NCI-H2196 treated with DMSO at 0.1 percent for 48 hours (cell line): ENCODE measurements at regions not wholly inside any gene's neighbourhood (a gene's known extent, or its start where the extent isn't known, plus 50 kb on each side); places are given as distances from the start of the nearest gene placed in this dataset.
"Not testable (repeated sequence)": the region's sequence is repeated elsewhere in the genome, so short reads cannot be mapped to it uniquely, and the experiment has no call there.

Experiments used
- DNase-seq: peaks from one replicate; lab custom pipeline; 2025; ENCODE audit not compliant: unreplicated experiment; lab: John Stamatoyannopoulos, UW

DNA sequence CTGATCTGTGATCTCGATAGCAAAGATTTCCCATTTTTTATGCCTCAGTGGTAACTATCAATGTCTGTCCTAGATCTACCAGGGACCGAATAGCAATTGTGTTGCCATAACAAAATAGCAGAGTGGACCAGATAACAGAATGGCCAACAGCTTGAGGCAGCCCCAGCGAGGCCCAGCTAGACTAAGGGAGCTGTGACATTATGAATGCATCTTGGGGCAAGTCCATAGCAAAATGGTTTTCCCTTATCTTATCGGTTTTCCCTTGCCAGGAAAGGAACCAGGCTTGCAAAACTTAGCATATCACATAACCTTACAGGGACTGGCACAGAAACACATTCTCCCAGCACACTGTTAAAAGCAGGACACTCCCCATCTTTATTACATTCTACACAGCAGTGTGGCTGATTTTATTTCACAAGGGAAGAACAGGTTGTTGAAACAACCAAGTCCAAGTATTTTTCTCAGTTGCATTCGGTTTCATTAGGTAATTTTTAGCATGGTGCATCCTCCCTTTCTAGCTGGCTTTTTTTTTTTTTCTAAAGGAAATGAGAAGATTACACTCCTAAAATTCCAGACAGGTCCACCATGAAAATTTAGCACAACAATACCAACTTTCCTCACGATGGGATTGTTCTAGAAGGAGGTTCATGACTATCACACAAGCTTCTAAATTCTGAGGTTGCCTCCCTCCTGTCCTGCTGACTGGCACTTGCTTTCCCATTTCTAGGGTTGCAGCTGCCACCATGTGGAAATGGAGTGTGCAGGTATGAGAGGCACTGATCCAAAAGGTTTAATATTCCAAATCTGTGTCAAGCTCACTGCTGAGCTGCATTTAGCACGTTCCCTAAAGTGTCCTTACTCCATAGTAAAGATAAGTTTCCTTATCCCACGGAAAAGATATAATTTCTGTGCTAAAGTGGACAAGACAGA, 97.0 kb upstream of the SLC35G4 start:
- no peak for DNase-seq

DNA sequence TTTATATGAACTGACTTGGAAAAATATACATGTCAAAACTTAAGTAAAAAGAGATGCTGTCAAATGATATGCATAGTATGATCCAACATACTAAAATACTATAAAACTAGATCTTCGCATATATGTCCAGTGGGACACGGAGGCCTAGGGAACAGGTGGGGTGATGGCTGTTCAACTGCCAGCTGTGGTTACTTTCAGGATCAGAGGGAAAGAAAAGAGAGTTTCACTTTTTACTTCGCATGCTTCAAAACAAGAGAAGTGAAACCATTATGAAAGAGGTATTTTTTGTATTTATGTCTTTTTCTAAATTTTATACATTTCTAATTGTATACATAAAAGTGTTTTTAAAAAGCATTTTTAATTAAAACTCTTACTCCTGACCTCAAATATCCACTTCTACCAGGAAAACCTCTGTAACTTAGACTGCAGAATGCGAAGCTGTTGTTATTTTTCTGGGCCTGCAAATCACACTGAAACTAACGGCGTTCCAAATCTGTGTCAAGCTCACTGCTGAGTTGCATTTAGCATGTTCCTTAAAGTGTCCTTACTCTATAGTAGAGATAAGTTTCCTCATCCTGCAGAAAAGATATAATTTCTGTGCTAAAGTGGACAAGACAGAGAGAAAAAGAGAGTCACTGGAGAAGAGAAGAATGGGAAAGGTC, 97.8 kb upstream of the SLC35G4 start:
- no peak for DNase-seq

DNA sequence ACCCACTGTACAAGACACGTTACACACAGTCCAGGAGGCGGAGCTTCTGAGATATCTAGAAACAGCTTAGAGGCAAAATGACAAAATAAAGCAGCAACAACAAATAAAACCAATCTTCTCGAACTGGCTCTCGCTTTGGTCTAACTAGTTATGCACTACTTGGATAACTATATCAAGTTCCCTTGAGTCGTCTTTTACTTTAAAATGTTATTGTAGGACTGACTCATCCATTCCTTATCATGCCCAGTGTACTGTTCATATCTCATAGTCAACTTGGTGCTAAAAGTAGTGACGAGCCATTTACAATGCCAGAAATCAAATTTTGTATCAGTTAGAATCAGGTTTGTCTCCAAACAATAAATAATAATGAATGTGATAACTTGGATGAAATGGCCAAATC, 102.5 kb upstream of the SLC35G4 start:
- DNase-seq = no peak

DNA sequence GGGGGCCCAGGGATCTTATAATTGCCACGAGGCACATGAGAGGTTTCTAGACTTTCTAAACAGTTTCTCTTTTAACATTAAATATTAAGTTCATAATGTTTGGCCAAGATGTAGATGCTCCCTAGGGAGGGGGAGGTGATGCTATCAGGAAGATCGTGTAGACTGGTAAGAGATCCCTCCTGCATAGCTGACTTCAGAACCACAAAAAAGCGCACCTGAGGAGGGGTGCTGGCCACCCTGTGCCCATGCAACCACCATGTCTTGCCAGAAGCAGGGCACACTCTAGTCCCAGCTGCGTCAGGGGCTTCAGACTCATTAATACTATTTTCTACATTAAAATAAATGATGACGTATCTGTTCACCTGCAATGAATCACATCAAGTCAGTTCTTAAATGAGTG, 103.4 kb upstream of the SLC35G4 start:
- no peak for DNase-seq

DNA sequence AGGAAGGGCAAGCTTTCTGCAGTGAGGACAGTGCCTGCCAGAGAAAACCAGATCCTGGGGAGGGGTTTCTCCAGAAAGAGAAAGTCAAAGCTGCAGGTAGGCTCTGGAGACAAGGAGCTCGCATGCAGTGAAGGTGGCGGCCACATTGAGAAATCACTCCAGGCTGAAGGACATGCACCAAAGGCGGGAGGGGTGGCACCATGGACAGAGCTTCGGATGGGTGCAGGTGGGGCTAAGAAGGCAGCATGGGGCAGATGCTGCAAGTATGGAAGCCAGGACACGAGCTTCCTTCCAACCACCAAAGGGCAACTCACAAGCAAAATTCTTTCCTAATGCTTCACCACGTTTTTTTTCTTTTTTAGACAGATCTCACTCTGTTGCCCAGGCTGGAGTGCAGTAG, 104.4 kb upstream of the SLC35G4 start:
- DNase-seq = no peak

DNA sequence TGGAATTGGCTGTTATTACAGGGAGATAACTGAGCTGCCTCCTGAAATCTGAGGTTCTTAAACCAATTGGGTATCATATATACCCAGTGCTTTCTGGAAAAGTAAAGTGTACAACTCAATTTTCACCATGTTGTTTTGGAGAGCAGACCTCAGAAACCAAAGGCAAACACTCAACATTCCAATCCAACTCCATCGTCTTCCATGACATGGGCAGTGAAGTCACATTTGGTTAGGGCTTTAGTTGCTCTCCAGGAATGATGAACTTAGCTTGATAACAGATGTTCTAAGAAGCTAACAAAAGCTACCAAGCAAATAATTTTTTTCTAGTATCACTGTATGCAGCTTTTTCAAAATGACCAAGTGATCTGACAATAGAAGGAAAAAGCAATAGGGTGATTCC, 107.0 kb upstream of the SLC35G4 start:
- DNase-seq = no peak

DNA sequence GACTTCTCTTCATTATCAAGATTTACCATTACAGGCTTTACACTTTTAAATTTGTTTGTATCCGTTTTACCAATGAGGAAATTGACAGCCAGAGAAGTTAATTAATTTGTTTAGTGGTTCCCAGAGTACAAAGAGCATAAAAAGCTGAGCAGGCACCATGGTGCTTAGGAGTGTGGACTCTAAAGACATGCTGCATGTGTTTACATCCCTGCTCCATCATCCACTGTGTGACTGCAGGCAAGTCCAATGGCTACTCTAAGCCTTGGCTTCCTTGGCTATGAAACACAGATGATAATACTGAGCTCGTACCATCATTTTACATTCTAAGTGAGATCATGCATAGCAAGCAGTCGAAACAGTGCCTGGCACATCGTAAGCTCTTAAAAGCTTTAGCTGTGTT, 108.0 kb upstream of the SLC35G4 start:
- no peak for DNase-seq

DNA sequence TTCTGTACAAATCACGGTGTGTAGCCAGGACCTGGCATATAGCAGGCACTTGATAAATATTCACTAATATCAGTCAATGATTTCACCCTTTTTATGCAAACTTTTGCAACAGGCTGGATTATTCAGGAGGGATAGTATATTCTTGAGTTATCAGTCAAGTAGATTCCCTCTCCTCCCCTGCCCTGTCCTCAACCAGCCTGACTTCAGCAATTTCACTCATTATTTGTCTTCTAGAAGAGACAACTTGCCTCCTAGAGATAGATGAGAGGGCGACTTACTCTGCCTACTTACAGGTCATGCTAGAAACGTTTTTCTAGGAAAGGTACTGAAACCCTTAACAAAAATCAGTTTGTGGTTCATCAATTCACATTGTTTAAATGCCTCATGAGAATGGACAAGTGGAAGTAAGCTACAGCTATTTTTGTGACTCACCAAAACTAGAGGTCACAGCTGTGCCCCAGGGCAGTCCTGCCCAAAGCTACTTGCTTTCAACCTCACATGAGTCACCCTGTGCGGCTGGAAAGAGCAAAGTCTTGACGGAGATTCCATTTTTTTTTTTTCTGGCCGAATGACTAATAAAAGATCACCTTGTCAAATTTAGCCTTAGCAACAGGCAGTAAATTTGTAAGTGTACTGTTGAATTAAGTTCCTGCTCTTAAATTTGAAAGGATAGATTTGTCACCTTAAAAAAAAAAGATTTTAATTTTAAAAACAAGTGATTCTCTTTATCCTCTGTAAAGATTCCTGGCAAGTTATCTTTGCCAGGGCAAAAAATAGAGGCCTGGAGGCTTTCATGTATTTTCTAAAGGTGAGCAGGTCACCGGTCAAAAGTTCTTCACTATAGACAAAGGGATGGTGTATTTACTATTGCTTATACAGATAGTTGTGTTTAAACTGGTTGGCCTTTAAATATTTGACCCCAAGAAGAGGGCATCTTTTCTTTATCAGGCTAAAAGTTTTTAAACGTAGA, 109.0 kb upstream of the SLC35G4 start:
- DNase-seq = no peak

DNA sequence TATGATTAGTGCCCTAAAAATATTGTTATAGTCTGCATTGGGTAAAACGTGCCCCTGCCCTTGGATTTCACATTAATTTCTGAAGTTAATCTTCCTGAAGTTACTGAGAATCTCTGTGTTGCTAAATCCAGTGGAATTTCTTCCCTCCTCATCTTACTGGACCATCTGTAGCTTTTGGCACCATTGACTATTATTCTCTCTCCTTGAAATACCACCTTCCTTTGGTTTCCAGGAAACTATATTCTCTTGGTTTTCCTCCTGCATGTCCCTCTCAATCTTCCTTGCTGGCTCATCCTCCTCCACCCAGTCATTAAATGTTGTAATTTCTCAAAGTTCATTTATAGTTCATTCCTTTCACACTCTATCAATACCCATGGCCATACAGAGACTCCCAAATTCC, 110.6 kb upstream of the SLC35G4 start:
- DNase-seq = no peak

DNA sequence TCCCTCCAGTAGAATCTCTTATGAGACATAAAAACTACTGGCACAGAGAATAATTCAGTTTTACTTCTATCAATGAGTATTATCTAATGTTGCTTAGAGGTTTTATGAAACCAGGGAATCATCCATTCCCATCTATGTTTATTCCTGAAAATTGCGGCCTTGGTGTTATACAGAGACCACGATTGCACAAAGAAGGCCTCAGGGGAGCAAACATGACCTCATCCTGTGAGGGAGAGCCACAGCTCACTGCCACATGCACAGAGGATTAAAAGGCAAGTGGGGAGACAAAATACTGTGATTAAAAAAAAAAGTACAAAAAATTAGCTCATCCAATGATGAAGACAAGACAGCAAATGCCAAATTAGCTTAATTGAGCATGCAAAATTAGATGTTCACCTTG, 111.8 kb upstream of the SLC35G4 start:
- DNase-seq = no peak

DNA sequence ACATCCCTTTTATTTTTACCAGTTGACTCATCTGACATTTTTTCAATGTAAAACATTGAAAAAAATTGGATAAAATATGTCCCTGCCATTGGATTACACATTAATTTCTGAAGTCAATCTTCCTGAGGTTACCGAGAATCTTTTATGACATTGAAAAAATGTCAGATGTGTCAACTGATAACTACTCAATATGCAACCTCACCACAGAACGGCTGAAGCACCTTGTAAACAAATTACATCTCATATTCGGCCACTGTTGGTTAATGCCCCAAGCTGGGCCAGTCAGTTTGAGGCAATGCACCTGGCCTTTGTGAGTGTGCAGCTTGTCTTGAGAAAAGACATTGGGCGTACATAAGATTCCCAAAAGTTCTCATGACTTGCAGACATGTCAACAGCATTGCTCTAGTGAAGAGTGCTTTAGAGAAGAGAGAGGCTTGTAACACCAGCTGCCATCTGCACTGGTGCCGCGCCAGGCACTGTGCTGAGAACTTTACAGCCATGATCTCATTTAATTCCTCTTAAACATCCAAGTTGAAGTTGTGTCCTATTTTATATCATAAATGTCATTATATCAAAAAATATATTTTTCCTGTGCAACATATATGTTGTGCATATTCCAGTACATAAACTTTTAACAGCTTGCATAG, 112.7 kb upstream of the SLC35G4 start:
- no peak for DNase-seq

DNA sequence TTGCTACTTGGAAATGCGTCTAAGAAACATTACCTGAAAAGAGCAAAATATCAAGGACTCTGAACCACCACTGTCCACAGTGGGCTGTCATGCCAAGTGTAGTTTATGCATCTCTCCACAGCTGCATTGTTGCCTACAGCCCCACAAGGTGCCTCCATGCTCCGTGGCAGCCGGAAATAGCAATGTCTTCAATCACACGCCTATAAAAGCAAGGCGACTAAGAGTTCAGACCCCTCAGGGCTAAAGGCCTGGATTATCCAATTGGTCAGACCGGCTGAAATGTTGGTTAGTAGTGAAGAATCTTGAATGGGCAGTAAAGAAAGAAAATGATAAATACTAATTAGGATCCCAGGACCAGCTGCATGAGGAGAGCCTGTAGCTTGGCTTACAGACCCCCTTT, 114.0 kb upstream of the SLC35G4 start:
- DNase-seq = no peak

DNA sequence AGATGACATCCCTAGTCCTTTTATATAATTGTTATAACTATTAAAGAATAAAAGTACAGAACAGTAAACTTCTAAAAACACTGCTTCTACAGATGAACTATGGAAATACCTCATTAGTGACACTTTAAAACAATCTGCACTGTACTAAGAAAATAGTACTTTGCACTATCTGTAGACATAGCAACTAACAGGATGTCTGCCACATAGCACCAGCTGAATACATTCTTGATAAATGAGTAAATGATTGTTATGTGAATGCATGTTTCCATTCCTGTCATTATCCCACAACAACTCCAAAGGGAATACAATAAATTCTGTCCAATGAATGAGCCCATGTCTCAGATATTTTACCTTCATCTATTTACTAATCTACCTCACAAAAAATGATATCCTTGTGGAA, 115.3 kb upstream of the SLC35G4 start:
- no peak for DNase-seq

DNA sequence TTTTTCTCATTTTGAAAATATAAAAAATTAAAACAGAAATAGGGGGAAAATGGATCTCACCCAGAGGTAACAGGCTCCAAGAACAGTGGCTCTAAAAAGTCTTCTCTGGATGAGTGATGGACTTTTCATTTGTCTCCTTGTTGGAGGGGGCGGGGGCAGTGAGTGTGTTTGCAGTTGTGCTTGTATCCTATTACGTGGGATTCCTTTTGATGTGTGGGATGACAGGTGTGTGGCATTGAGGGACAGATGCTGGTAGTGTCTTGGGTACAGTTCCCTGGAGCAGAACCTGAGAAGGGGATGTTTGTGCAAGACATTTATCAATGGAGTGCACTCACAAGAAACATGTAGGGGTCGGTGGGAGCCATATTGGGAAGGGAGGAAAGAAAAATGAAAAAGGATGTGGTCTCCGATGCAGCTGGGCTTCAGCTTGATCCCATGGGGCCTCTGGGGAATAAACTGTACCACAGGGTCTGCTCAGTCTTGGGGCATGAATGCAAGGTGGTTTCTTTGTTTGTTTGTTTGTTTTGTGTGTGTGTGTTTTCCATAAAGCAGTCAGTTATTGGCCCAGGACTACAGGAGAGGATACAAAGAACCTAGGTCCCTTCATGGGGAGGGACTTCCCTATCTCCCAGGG, 120.0 kb upstream of the SLC35G4 start:
- no peak for DNase-seq

DNA sequence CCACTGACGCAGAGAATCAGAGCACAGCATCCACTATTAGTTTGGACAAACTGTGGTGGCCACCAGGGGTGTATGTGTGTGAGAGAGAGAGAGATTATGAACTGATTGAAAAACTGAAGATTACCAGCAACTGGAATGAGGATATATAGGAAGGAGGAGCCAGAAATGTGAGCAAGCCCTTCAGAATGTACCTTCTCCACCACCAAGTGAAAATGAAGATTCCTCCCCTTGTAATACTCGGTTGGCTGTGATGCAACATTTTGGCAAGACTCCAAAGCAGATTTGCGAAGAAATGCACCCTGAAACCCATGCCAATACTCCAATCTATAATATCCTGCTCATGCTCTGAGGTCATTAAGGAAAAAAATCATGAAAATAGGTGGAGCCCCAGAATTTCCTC, 121.2 kb upstream of the SLC35G4 start:
- no peak for DNase-seq

DNA sequence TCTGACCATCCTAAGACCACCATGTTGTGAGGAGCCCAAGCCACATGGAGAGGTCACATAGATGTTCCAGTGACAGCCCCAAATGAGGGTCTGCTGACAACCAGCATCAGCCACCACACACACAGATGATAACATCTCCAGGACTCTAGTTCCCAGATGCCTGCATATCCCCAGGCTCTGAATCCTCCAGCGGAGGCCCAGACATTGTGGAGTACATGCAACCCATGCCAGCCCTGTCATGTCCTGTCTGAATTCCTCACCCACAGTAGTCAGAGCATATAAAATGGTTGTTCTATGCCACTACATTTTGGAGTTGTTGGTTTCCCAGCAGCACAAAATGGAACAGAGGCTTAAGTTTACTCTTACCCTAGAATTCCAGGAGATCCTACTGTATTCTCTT, 122.0 kb upstream of the SLC35G4 start:
- DNase-seq = no peak

DNA sequence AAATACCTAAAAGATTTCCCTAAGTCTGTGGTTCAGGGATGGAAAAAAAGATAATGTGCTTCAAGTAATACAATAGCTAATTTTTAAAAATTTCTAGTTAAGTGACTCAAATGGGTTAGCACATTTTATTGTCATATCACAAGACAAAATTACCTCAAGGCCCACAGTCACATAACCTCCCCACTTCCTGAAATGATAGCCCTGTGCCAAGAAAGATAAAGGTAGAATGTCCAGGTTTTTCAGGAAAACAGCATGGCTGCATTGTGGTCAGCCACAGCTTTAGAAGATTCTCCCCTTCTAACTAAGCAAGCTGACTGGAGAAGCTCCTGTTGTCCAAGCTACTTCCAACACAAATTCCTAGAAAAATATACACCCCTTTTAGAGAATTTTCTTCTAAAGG, 127.1 kb upstream of the SLC35G4 start:
- DNase-seq = no peak

DNA sequence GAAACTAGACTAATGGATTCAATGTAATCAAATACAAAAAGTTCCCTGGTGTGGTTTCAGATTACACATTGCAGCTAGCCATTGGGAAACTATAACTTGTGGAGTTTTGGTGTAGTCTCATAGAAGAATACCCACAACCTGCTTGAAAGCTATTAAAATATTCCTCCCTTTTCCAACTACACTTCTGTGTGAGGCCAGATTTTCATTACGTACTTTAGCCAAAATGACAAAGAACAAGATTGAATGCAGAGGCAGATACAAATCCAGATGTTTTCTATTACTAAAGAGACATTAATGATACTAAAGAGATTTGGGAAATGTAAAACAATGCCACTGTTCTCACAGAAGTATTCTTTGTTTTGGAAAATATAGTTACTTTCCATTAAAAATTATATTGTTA, 128.7 kb upstream of the SLC35G4 start:
- no peak for DNase-seq

DNA sequence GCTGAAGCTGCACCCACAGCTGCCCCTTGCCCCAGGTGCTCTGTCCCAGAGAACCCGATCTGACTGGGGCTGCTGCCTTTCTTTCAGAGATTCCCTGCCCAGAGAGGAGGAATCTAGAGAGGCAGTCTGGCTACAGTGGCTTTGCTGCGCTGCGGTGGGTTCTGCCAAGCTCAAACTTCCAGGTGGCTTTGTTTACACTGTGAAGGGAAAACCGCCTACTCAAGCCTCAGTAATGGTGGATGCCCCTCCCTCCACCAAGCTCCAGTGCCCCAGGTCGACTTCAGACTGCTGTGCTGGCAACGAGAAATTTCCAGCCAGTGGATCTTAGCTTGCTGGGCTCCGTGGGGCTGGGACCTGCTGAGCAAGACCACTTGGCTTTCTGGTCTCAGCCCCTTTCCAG, 130.4 kb upstream of the SLC35G4 start:
- not testable (repeated sequence) for DNase-seq

DNA sequence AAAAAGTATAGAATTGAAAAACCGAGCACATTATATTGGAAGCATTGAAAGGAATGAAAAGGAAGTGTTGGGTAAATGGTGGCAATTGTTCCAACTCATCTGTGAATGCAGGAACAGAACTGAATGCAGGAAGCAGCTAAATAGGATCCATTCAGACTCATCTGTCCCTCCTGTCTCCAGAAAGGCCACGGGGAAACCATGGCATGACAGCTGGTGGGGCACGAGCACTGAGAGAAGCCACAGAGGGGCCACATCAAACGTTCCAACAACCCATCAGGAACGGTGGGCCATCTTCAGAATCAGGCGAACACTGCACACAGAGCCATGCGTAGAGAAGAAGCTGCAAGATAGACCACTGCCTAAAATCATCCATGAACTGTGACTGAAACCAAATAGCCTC, 138.5 kb upstream of the SLC35G4 start:
- no peak for DNase-seq
